ENCODE measurements at regions not wholly inside any gene's neighbourhood (a gene's known extent, or its start where the extent isn't known, plus 50 kb on each side); places are given as distances from the start of the nearest gene placed in this dataset.

- TF ChIP-seq CTCF (IDR thresholded peaks at IDR 0.05; ENCODE audit: low read depth, low read length): no peak
- no peak for DNase-seq (ENCODE audit: extremely low read depth, low read depth)
These were observed 552.6 kb upstream of the GOLIM4 start for GRCh38 chr3:168648321-168648720.

- no peak for DNase-seq (ENCODE audit: extremely low read depth, low read depth)
- TF ChIP-seq CTCF (IDR thresholded peaks at IDR 0.05; ENCODE audit: low read depth, low read length): no peak
These were observed 551.9 kb upstream of the GOLIM4 start for GRCh38 chr3:168647582-168647981.

GRCh38 chr3:168645180-168645579 lies 549.5 kb upstream of the GOLIM4 start:
- no peak for DNase-seq (ENCODE audit: extremely low read depth, low read depth)
- TF ChIP-seq CTCF (IDR thresholded peaks at IDR 0.05; ENCODE audit: low read depth, low read length): no peak

GRCh38 chr3:168628549-168628948 lies 532.8 kb upstream of the GOLIM4 start:
- no peak for TF ChIP-seq CTCF (IDR thresholded peaks at IDR 0.05; ENCODE audit: low read depth, low read length)
- DNase-seq (ENCODE audit: extremely low read depth, low read depth): no peak

- TF ChIP-seq CTCF (IDR thresholded peaks at IDR 0.05; ENCODE audit: low read depth, low read length): no peak
These were observed 529.8 kb upstream of the GOLIM4 start for GRCh38 chr3:168625477-168625876.

GRCh38 chr3:168624892-168625448 lies 529.2 kb upstream of the GOLIM4 start:
- DNase-seq (ENCODE audit: extremely low read depth, low read depth): no peak
- TF ChIP-seq CTCF (IDR thresholded peaks at IDR 0.05; ENCODE audit: low read depth, low read length): no peak

More at GRCh38 chr3:168625477-168625876, 529.8 kb upstream of the GOLIM4 start:
- no peak for DNase-seq (ENCODE audit: extremely low read depth, low read depth)

- no peak for TF ChIP-seq CTCF (IDR thresholded peaks at IDR 0.05; ENCODE audit: low read depth, low read length)
- no peak for DNase-seq (ENCODE audit: extremely low read depth, low read depth)
These were observed 528.5 kb upstream of the GOLIM4 start for GRCh38 chr3:168624195-168624594.

Data from AG09319 (cell line).